ENCODE measurements at regions not wholly inside any gene's neighbourhood (a gene's known extent, or its start where the extent isn't known, plus 50 kb on each side); places are given as distances from the start of the nearest gene placed in this dataset.

DNA sequence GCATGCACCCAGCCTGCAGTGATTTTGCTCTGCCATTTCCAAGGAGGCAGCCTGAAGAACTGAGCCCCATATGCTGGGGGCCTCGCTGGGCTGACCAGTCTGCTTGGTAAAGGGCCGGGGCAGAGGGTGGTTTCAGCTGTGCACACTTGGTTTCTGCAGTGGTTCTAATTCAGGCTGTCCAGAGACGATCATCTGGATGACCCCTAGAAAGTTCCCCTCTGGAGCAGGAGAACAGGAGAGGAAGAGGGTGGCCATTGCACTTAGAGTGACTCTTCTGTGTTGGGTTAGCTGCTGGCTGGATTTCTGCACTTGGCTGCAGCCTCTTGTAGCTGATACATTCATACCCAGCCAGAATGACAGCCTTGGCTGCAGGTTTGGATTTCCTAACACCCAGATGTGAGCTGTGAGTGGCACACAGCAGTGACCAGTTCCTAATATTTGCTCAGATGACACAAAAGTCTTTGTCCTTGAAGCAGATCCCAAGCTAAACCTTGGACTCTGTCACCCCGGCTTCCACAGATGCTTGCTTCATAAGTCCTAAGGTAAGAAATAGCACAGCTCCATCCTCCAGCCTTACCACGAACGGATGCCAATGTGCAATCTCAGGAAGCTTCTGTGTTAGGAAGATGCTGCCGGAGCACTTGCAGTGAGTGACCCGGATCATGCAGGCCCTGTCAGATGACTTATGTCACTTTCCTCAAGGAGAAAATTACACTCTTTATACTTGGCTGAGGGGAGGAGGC, 105.6 kb downstream of the HNRNPLL start (continued):
- TF ChIP-seq, protein P1, sequence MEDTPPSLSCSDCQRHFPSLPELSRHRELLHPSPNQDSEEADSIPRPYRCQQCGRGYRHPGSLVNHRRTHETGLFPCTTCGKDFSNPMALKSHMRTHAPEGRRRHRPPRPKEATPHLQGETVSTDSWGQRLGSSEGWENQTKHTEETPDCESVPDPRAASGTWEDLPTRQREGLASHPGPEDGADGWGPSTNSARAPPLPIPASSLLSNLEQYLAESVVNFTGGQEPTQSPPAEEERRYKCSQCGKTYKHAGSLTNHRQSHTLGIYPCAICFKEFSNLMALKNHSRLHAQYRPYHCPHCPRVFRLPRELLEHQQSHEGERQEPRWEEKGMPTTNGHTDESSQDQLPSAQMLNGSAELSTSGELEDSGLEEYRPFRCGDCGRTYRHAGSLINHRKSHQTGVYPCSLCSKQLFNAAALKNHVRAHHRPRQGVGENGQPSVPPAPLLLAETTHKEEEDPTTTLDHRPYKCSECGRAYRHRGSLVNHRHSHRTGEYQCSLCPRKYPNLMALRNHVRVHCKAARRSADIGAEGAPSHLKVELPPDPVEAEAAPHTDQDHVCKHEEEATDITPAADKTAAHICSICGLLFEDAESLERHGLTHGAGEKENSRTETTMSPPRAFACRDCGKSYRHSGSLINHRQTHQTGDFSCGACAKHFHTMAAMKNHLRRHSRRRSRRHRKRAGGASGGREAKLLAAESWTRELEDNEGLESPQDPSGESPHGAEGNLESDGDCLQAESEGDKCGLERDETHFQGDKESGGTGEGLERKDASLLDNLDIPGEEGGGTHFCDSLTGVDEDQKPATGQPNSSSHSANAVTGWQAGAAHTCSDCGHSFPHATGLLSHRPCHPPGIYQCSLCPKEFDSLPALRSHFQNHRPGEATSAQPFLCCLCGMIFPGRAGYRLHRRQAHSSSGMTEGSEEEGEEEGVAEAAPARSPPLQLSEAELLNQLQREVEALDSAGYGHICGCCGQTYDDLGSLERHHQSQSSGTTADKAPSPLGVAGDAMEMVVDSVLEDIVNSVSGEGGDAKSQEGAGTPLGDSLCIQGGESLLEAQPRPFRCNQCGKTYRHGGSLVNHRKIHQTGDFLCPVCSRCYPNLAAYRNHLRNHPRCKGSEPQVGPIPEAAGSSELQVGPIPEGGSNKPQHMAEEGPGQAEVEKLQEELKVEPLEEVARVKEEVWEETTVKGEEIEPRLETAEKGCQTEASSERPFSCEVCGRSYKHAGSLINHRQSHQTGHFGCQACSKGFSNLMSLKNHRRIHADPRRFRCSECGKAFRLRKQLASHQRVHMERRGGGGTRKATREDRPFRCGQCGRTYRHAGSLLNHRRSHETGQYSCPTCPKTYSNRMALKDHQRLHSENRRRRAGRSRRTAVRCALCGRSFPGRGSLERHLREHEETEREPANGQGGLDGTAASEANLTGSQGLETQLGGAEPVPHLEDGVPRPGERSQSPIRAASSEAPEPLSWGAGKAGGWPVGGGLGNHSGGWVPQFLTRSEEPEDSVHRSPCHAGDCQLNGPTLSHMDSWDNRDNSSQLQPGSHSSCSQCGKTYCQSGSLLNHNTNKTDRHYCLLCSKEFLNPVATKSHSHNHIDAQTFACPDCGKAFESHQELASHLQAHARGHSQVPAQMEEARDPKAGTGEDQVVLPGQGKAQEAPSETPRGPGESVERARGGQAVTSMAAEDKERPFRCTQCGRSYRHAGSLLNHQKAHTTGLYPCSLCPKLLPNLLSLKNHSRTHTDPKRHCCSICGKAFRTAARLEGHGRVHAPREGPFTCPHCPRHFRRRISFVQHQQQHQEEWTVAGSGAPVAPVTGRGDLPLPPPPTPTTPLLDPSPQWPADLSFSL (CRISPR knock-in tag; IDR thresholded peaks at IDR 0.05), result no peak; the same call in 1 of the 2 replicates
- TF ChIP-seq TMF1 (CRISPR knock-in tag; IDR thresholded peaks at IDR 0.05; ENCODE audit: low read depth) (no peak), CREB1 (IDR thresholded peaks at IDR 0.05) (no peak), CREB1 (CRISPR knock-in tag; IDR thresholded peaks at IDR 0.05) (0 out of 2 replicates have a peak, but pooled peaks have one; percentile 44), STAT5B (CRISPR knock-in tag; IDR thresholded peaks at IDR 0.05) (no peak), ZNF891 (CRISPR knock-in tag; IDR thresholded peaks at IDR 0.05) (no peak), FOXP1 (IDR thresholded peaks at IDR 0.05) (no peak), FOXP1 (CRISPR knock-in tag; IDR thresholded peaks at IDR 0.05) (peak; percentile 66; the same call in 1 of the 2 replicates), SRSF9 (IDR thresholded peaks at IDR 0.05; ENCODE audit: borderline replicate concordance, insufficient read depth, low read depth, low read length, poor library complexity, severe bottlenecking) (no peak), NFE2 (CRISPR knock-in tag; IDR thresholded peaks at IDR 0.05) (no peak), TGIF2 (CRISPR knock-in tag; IDR thresholded peaks at IDR 0.05) (no peak), GABPB1 (CRISPR knock-in tag; IDR thresholded peaks at IDR 0.05) (no peak; the same call in 1 of the 2 replicates)
- TF ChIP-seq, protein P2, sequence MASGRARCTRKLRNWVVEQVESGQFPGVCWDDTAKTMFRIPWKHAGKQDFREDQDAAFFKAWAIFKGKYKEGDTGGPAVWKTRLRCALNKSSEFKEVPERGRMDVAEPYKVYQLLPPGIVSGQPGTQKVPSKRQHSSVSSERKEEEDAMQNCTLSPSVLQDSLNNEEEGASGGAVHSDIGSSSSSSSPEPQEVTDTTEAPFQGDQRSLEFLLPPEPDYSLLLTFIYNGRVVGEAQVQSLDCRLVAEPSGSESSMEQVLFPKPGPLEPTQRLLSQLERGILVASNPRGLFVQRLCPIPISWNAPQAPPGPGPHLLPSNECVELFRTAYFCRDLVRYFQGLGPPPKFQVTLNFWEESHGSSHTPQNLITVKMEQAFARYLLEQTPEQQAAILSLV (CRISPR knock-in tag; IDR thresholded peaks at IDR 0.05; ENCODE audit: borderline replicate concordance), result no peak; the same call in 1 of the 2 replicates
- TF ChIP-seq, protein P3, sequence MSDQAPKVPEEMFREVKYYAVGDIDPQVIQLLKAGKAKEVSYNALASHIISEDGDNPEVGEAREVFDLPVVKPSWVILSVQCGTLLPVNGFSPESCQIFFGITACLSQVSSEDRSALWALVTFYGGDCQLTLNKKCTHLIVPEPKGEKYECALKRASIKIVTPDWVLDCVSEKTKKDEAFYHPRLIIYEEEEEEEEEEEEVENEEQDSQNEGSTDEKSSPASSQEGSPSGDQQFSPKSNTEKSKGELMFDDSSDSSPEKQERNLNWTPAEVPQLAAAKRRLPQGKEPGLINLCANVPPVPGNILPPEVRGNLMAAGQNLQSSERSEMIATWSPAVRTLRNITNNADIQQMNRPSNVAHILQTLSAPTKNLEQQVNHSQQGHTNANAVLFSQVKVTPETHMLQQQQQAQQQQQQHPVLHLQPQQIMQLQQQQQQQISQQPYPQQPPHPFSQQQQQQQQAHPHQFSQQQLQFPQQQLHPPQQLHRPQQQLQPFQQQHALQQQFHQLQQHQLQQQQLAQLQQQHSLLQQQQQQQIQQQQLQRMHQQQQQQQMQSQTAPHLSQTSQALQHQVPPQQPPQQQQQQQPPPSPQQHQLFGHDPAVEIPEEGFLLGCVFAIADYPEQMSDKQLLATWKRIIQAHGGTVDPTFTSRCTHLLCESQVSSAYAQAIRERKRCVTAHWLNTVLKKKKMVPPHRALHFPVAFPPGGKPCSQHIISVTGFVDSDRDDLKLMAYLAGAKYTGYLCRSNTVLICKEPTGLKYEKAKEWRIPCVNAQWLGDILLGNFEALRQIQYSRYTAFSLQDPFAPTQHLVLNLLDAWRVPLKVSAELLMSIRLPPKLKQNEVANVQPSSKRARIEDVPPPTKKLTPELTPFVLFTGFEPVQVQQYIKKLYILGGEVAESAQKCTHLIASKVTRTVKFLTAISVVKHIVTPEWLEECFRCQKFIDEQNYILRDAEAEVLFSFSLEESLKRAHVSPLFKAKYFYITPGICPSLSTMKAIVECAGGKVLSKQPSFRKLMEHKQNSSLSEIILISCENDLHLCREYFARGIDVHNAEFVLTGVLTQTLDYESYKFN (CRISPR knock-in tag; conservative IDR thresholded peaks at IDR 0.05), result peak; percentile 93
